Body of pancreas (tissue), 4 donors: ENCODE measurements at regions not wholly inside any gene's neighbourhood (a gene's known extent, or its start where the extent isn't known, plus 50 kb on each side); places are given as distances from the start of the nearest gene placed in this dataset.
"Not testable (repeated sequence)": the region's sequence is repeated elsewhere in the genome, so short reads cannot be mapped to it uniquely, and the experiment has no call there.

Source experiments
- ATAC-seq: fragments of 150-250 bp; one replicate; pipeline ENCODE4 v1.9.1; 2016
- DNase-seq, 4 donors: peaks; one replicate each; pipeline ENCODE4 v3.0.0-alpha.2; 2019
- H3K27ac ChIP-seq, 4 donors: fragments of 200-600 bp; sonication (generic); 1 replicate in 3 of 4; 2 replicates in 1 of 4; pipeline versions ENCODE4 v1.5.1 to v1.6.1; 2016 to 2019; ENCODE audit warnings: mild to moderate bottlenecking in 1 of 4, mixed read lengths in 1 of 4, moderate library complexity in 1 of 4
- H3K27me3 ChIP-seq, 2 donors: fragments of 200-600 bp; sonication (generic); one replicate each; pipeline ENCODE4 v1.6.0; 2016; ENCODE audit warnings: mild to moderate bottlenecking in 1 of 2
- H3K36me3 ChIP-seq, 2 donors: fragments of 200-600 bp; sonication (generic); replicated peaks in 1 of 2; 2 replicates each; pipeline ENCODE4 v1.5.1; 2016; ENCODE audit warnings: low read depth in 2 of 2; ENCODE audit not compliant: insufficient read depth in 1 of 2
- H3K4me1 ChIP-seq: fragments of 200-600 bp; sonication (generic); one replicate; pipeline ENCODE4 v1.6.0; 2016
- H3K4me3 ChIP-seq, 2 donors: fragments of 200-600 bp; sonication (generic); 1 replicate in 1 of 2; 2 replicates in 1 of 2; pipeline ENCODE4 v1.5.1; 2016 to 2019
- H3K9me3 ChIP-seq, 3 donors: fragments of 200-600 bp; sonication (generic); 1 replicate in 2 of 3; 2 replicates in 1 of 3; pipeline ENCODE4 v1.5.1; 2016
- CTCF ChIP-seq, 7 experiments: fragments of 450-650 bp in 4 of 7; fragments of 200-600 bp in 3 of 7; sonication (generic) in 3 of 7; IDR thresholded peaks; one replicate each; pipeline ENCODE4 v1.5.1; 2016 to 2019; ENCODE audit warnings: antibody characterized with exemption in 7 of 7
- POLR2A ChIP-seq, 3 donors: fragments of 450-650 bp; IDR thresholded peaks; one replicate each; pipeline ENCODE4 v1.6.1; 2016; ENCODE audit warnings: antibody characterized with exemption in 3 of 3, mild to moderate bottlenecking in 2 of 3
- WGBS, 2 donors: methylation state at CpG; one replicate each; pipeline ENCODE4 v1.1.5; 2017; 5-methylcytosine and 5-hydroxymethylcytosine counted together
- intact Hi-C: fragments of 100-400 bp; cut with DNase I; formaldehyde crosslinking; loops from one replicate; pipeline ENCODE4 v1.15.1; 2023

DNA sequence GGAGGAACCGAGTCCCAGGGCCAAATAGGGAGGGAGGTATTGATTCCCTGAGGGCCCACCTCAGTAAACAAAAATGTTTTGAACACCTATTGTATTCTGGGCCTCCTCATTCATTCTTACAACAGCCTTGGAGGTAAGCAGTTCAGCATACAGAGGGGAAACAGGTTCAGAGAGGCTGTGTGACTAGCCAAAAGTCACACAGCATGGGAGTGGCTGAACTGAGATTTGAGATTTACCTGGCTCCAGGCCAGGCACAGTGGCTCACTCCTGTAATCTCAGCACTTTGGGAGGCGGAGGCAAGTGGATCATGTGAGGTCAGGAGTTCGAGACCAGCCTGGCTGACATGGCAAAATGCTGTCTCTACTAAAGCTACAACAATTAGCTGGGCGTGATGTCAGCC lies 107.2 kb downstream of the TMEM130 start:
- Histone ChIP-seq H3K27me3 (no peaks in the 10 kb centered on the region), H3K4me3 (no peak overlapping the region), H3K36me3 (no peaks in the 10 kb centered on the region), H3K9me3 (no peaks in the 10 kb centered on the region), H3K4me1 (no peaks in the 10 kb centered on the region), H3K27ac (no peak overlapping the region)
- ATAC-seq: no peak
- no peak for TF ChIP-seq POLR2A (IDR thresholded peaks at IDR 0.05)
- TF ChIP-seq CTCF (IDR thresholded peaks at IDR 0.05): no peak
- intact Hi-C loops: no loop called here
- DNase-seq: no peak
- 33 to 59% methylated on average over 4 of the region's 4 CpGs for WGBS, 2 donors

GRCh38 chr7:98763441-98763840 lies 106.4 kb downstream of the TMEM130 start:
- intact Hi-C loops: no loop called here
- Histone ChIP-seq H3K9me3 (no peaks in the 10 kb centered on the region), H3K4me1 (no peaks in the 10 kb centered on the region), H3K36me3 (no peaks in the 10 kb centered on the region), H3K27ac (no peak overlapping the region), H3K4me3 (no peak overlapping the region), H3K27me3 (no peaks in the 10 kb centered on the region)
- ATAC-seq: no peak
- TF ChIP-seq POLR2A (IDR thresholded peaks at IDR 0.05): no peak
- TF ChIP-seq CTCF (IDR thresholded peaks at IDR 0.05): no peak
- no peak for DNase-seq
- WGBS, 2 donors: 59 to 68% methylated on average over 8 of the region's 8 CpGs

DNA sequence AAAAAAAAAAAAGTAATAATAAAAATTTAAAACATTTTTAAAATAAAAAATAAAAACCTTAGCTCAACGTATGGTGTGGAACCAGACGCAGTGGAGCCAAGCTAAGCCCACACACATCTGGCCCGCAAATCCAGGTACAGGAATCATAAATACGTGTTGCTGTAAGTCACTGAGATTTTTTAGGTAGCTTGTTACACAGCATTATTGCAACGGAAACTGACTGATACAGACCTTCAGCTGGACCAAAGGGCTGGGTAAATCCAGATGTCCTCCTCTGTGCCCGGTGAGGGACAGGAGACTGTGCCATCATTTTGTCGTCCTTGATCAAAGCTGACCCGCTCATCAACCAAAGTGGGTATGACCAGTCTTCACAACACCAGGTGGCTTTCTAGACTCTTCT lies 104.9 kb downstream of the TMEM130 start:
- intact Hi-C loops: no loop called here

DNA sequence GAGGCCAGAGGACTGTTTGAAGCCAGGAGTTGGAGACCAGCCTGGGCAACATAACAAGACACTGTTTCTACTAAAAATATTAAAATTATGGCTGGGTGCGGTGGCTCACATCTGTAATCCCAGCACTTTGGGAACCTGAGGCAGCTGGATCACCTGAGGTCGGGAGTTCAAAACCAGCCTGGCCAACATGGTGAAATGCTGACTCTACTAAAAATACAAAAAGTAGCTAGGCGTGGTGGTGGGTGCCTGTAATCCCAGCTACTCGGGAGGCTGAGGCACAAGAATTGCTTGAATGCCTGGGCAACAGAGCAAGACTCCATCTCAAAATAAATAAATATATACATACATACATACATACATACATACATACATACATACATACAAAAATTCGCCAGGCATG lies 99.7 kb downstream of the TMEM130 start:
- H3K27me3 ChIP-seq, intact Hi-C loops, H3K27ac ChIP-seq, H3K9me3 ChIP-seq, H3K4me1 ChIP-seq, ATAC-seq, DNase-seq, H3K36me3 ChIP-seq, H3K4me3 ChIP-seq: not testable (repeated sequence)
- 82 to 85% methylated on average over 5 of the region's 5 CpGs for WGBS, 2 donors

More for the DNA sequence above, 104.9 kb downstream of the TMEM130 start:
- Histone ChIP-seq H3K36me3 (no peaks in the 10 kb centered on the region), H3K27me3 (no peaks in the 10 kb centered on the region), H3K4me3 (no peak overlapping the region), H3K9me3 (no peaks in the 10 kb centered on the region), H3K27ac (no peak overlapping the region), H3K4me1 (no peaks in the 10 kb centered on the region)
- TF ChIP-seq CTCF (IDR thresholded peaks at IDR 0.05): no peak
- DNase-seq (no peak), ATAC-seq (no peak)
- WGBS, 2 donors: 65 to 87% methylated on average over 8 of the region's 8 CpGs

DNA sequence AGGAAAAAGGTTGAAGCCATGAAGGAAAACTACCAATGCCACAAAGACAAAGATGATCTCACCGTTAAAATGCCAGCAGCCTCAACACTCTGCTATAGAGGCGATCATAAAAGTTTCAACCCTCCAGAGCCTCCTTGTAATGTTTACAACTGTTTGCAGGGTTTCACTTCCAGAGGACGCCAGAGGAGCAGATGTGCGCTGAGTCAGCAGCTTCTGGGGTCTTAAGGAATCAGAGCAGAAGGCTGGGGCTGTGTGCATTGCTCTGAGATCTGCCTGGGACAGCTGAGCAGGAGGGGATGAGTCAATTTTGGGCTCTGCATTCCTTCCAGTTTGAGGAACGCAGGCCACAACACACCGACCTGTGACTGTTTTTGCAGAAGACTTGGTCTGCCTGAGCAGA lies 98.3 kb downstream of the TMEM130 start:
- Histone ChIP-seq H3K36me3 (no peaks in the 10 kb centered on the region), H3K27me3 (no peaks in the 10 kb centered on the region), H3K9me3 (no peaks in the 10 kb centered on the region), H3K27ac (no peak overlapping the region), H3K4me1 (no peaks in the 10 kb centered on the region), H3K4me3 (no peak overlapping the region)
- no peak for ATAC-seq
- DNase-seq: peak in 1 of 4 donors; percentile 30
- no peak for TF ChIP-seq CTCF (IDR thresholded peaks at IDR 0.05)
- no peak for TF ChIP-seq POLR2A (IDR thresholded peaks at IDR 0.05)
- intact Hi-C loops: no loop called here
- 34 to 53% methylated on average over 4 to 6 of the region's 6 CpGs for WGBS, 2 donors
